ENCODE measurements at regions not wholly inside any gene's neighbourhood (a gene's known extent, or its start where the extent isn't known, plus 50 kb on each side); places are given as distances from the start of the nearest gene placed in this dataset.

DNA sequence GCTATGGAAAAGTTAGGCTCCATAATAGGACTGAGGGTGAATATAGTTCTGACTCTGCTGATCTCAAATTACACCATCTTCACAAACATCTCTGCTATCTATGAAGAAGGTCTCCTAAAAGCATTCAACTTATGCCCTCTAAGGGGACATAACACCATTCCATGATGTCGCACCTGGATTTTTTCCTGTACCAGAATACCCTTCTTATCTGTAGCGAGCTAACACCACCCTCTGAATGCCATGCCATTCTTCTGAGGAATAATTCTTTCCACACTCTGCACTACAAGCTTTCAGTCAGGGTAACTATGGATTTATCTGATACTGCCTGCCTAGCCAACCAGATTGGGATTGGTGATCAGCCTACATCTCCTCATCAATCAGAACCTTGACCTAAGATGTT, 203.8 kb downstream of the PTPRC start:
- no peaks in the 10 kb centered on the region for H4K20me1 ChIP-seq (ENCODE audit: insufficient read depth, low read length)
- POLR2A ChIA-PET, result no interaction called here
- no peak for DNase-seq (ENCODE audit: low spot score)
- intact Hi-C loops (cut with micrococcal nuclease; ENCODE audit: unreplicated experiment) (no loop called here), in situ Hi-C loops (cut with HindIII; ENCODE audit: extremely low pct_ligation_motif_present, low pct_unique_long_range_greater_than_20kb) (no loop called here)
- H3K4me2 ChIP-seq (ENCODE audit: low read depth, low read length), result no peak overlapping the region
- CTCF ChIA-PET (ENCODE audit: low intra/inter-chr PET ratio, low total read pairs), result no interaction called here
- no peaks in the 10 kb centered on the region for H3K4me1 ChIP-seq (ENCODE audit: insufficient read depth, low read length)
- H3K36me3 ChIP-seq (replicated peaks in 1 of 2; ENCODE audit: control insufficient read depth in 1 of 2, insufficient read depth in 2 of 2, low read length in 2 of 2), result no peaks in the 10 kb centered on the region
- H3K79me2 ChIP-seq (ENCODE audit: insufficient read depth, low read length), result no peaks in the 10 kb centered on the region
- no peak overlapping the region for H3K9ac ChIP-seq (ENCODE audit: insufficient read depth, low read depth, low read length)
- H3K27ac ChIP-seq (ENCODE audit: extremely low read length, insufficient read depth, low read length), result no peak overlapping the region
- BruUV-seq (replicated peaks), result no TSS peak
- H3K9me3 ChIP-seq (ENCODE audit: low read length), result peaks cover 23% of the 10 kb centered on the region
- ATAC-seq, result no peak
- no peak for FAIRE-seq
- 83% methylated on average over 2 of the region's 2 CpGs for WGBS (ENCODE audit: low lambda C conversion rate)
- no peak overlapping the region for H3K4me3 ChIP-seq (replicated peaks in 1 of 3; ENCODE audit: insufficient read depth in 1 of 3, low read depth in 2 of 3, low read length in 3 of 3)
- H3K27me3 ChIP-seq (ENCODE audit: control insufficient read depth in 1 of 2, insufficient read depth in 2 of 2, low read length in 2 of 2), result no peaks in the 10 kb centered on the region
- H2AFZ ChIP-seq (ENCODE audit: low read length), result no peak overlapping the region
- TF ChIP-seq SMARCE1 (IDR thresholded peaks at IDR 0.05; ENCODE audit: borderline replicate concordance) (no peak), ZNF577 (CRISPR knock-in tag; IDR thresholded peaks at IDR 0.05; ENCODE audit: borderline replicate concordance, low read depth) (no peak), BHLHE40 (IDR thresholded peaks at IDR 0.05; ENCODE audit: low read length) (no peak), ZNF7 (CRISPR knock-in tag; IDR thresholded peaks at IDR 0.05) (no peak), CBFB (CRISPR knock-in tag; IDR thresholded peaks at IDR 0.05) (no peak), FOXM1 (CRISPR knock-in tag; IDR thresholded peaks at IDR 0.05) (no peak), TAF15 (IDR thresholded peaks at IDR 0.05; ENCODE audit: low read depth, low read length, poor library complexity, severe bottlenecking) (no peak), KLF11 (CRISPR knock-in tag; IDR thresholded peaks at IDR 0.05) (no peak), ZNF781 (CRISPR knock-in tag; IDR thresholded peaks at IDR 0.05; ENCODE audit: borderline replicate concordance, not compliant biosample characterization) (no peak), BRD4 (CRISPR knock-in tag; IDR thresholded peaks at IDR 0.05) (no peak), SRSF1 (optimal IDR thresholded peaks at IDR 0.05; ENCODE audit: low read depth, low read length) (no peak)
- TF ChIP-seq, protein P1, sequence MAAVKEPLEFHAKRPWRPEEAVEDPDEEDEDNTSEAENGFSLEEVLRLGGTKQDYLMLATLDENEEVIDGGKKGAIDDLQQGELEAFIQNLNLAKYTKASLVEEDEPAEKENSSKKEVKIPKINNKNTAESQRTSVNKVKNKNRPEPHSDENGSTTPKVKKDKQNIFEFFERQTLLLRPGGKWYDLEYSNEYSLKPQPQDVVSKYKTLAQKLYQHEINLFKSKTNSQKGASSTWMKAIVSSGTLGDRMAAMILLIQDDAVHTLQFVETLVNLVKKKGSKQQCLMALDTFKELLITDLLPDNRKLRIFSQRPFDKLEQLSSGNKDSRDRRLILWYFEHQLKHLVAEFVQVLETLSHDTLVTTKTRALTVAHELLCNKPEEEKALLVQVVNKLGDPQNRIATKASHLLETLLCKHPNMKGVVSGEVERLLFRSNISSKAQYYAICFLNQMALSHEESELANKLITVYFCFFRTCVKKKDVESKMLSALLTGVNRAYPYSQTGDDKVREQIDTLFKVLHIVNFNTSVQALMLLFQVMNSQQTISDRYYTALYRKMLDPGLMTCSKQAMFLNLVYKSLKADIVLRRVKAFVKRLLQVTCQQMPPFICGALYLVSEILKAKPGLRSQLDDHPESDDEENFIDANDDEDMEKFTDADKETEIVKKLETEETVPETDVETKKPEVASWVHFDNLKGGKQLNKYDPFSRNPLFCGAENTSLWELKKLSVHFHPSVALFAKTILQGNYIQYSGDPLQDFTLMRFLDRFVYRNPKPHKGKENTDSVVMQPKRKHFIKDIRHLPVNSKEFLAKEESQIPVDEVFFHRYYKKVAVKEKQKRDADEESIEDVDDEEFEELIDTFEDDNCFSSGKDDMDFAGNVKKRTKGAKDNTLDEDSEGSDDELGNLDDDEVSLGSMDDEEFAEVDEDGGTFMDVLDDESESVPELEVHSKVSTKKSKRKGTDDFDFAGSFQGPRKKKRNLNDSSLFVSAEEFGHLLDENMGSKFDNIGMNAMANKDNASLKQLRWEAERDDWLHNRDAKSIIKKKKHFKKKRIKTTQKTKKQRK (IDR thresholded peaks at IDR 0.05; ENCODE audit: low read length), result no peak
- TF ChIP-seq, protein P2, sequence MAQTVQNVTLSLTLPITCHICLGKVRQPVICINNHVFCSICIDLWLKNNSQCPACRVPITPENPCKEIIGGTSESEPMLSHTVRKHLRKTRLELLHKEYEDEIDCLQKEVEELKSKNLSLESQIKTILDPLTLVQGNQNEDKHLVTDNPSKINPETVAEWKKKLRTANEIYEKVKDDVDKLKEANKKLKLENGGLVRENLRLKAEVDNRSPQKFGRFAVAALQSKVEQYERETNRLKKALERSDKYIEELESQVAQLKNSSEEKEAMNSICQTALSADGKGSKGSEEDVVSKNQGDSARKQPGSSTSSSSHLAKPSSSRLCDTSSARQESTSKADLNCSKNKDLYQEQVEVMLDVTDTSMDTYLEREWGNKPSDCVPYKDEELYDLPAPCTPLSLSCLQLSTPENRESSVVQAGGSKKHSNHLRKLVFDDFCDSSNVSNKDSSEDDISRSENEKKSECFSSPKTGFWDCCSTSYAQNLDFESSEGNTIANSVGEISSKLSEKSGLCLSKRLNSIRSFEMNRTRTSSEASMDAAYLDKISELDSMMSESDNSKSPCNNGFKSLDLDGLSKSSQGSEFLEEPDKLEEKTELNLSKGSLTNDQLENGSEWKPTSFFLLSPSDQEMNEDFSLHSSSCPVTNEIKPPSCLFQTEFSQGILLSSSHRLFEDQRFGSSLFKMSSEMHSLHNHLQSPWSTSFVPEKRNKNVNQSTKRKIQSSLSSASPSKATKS (CRISPR knock-in tag; IDR thresholded peaks at IDR 0.05), result no peak
- TF ChIP-seq, protein P3, sequence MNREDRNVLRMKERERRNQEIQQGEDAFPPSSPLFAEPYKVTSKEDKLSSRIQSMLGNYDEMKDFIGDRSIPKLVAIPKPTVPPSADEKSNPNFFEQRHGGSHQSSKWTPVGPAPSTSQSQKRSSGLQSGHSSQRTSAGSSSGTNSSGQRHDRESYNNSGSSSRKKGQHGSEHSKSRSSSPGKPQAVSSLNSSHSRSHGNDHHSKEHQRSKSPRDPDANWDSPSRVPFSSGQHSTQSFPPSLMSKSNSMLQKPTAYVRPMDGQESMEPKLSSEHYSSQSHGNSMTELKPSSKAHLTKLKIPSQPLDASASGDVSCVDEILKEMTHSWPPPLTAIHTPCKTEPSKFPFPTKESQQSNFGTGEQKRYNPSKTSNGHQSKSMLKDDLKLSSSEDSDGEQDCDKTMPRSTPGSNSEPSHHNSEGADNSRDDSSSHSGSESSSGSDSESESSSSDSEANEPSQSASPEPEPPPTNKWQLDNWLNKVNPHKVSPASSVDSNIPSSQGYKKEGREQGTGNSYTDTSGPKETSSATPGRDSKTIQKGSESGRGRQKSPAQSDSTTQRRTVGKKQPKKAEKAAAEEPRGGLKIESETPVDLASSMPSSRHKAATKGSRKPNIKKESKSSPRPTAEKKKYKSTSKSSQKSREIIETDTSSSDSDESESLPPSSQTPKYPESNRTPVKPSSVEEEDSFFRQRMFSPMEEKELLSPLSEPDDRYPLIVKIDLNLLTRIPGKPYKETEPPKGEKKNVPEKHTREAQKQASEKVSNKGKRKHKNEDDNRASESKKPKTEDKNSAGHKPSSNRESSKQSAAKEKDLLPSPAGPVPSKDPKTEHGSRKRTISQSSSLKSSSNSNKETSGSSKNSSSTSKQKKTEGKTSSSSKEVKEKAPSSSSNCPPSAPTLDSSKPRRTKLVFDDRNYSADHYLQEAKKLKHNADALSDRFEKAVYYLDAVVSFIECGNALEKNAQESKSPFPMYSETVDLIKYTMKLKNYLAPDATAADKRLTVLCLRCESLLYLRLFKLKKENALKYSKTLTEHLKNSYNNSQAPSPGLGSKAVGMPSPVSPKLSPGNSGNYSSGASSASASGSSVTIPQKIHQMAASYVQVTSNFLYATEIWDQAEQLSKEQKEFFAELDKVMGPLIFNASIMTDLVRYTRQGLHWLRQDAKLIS (CRISPR knock-in tag; IDR thresholded peaks at IDR 0.05), result no peak
- TF ChIP-seq, protein P4, sequence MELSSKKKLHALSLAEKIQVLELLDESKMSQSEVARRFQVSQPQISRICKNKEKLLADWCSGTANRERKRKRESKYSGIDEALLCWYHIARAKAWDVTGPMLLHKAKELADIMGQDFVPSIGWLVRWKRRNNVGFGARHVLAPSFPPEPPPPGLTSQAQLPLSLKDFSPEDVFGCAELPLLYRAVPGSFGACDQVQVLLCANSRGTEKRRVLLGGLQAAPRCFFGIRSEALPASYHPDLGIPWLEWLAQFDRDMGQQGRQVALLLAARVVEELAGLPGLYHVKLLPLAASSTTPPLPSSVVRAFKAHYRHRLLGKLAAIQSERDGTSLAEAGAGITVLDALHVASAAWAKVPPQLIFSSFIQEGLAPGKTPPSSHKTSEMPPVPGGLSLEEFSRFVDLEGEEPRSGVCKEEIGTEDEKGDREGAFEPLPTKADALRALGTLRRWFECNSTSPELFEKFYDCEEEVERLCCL (CRISPR knock-in tag; IDR thresholded peaks at IDR 0.05; ENCODE audit: borderline replicate concordance), result no peak
